HG03558 (cell line): ENCODE measurements at regions not wholly inside any gene's neighbourhood (a gene's known extent, or its start where the extent isn't known, plus 50 kb on each side); places are given as distances from the start of the nearest gene placed in this dataset.

ENCODE experiments used
- ATAC-seq: cut with Tn5 transposase; IDR thresholded peaks from one replicate; pipeline ENCODE4 v1.9.1; 2021; ENCODE audit warnings: moderate number of reproducible peaks; ENCODE audit not compliant: unreplicated experiment; ENCODE audit errors: extremely low read depth

- ATAC-seq: no peak
These were observed 103.7 kb downstream of the FOXD1 start for GRCh38 chr5:73344835-73345234.

- ATAC-seq: no peak
These were observed 108.9 kb downstream of the FOXD1 start for GRCh38 chr5:73339711-73340110.

GRCh38 chr5:73339051-73339575, 109.5 kb downstream of the FOXD1 start:
- no peak for ATAC-seq

GRCh38 chr5:73338256-73339050, 110.1 kb downstream of the FOXD1 start:
- no peak for ATAC-seq

- ATAC-seq: no peak
These were observed 110.9 kb downstream of the FOXD1 start for GRCh38 chr5:73337586-73338255.

GRCh38 chr5:73336366-73336765, 112.2 kb downstream of the FOXD1 start:
- no peak for ATAC-seq

- ATAC-seq: no peak
These were observed 114.5 kb downstream of the FOXD1 start for GRCh38 chr5:73333944-73334703.

- no peak for ATAC-seq
These were observed 118.0 kb downstream of the FOXD1 start for GRCh38 chr5:73330613-73331012.

- ATAC-seq: no peak
These were observed 119.9 kb downstream of the FOXD1 start for GRCh38 chr5:73328640-73329039.

GRCh38 chr5:73327908-73328455, 120.6 kb downstream of the FOXD1 start:
- ATAC-seq: no peak

- ATAC-seq: no peak
These were observed 123.0 kb downstream of the FOXD1 start for GRCh38 chr5:73325546-73325945.

GRCh38 chr5:73323466-73323865, 125.1 kb downstream of the FOXD1 start:
- no peak for ATAC-seq

- ATAC-seq: no peak
These were observed 126.0 kb downstream of the FOXD1 start for GRCh38 chr5:73322437-73323076.

- ATAC-seq: no peak
These were observed 126.7 kb downstream of the FOXD1 start for GRCh38 chr5:73321757-73322436.

- no peak for ATAC-seq
These were observed 129.5 kb downstream of the FOXD1 start for GRCh38 chr5:73319036-73319435.

GRCh38 chr5:73318308-73318719, 130.3 kb downstream of the FOXD1 start:
- no peak for ATAC-seq

- ATAC-seq: no peak
These were observed 131.1 kb downstream of the FOXD1 start for GRCh38 chr5:73317523-73317922.

- ATAC-seq: no peak
These were observed 134.0 kb downstream of the FOXD1 start for GRCh38 chr5:73314395-73315257.
